ENCODE measurements at regions not wholly inside any gene's neighbourhood (a gene's known extent, or its start where the extent isn't known, plus 50 kb on each side); places are given as distances from the start of the nearest gene placed in this dataset.

DNA sequence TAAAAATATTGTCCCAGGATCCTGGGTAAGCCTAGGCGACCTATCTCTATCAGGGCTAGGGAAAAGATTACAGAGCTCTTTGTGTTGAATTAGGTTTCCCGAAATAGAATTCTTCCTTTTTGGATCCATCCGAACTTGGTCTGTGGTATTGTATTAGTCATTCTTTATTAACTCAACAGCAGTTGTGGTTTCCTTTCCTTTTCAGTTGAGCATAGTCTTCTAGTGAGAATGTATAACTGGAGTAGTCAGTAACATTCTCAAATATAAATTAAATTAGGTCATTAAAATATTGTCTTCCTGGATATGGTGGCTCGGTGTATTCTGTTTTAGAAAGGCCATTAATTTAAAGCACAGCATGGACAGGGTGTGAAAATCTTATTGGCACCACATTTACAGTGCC, 520.4 kb downstream of the NLGN4X start:
- no peak for TF ChIP-seq CTCF (IDR thresholded peaks at IDR 0.05; ENCODE audit: poor library complexity, severe bottlenecking)
- no peak for TF ChIP-seq POLR2AphosphoS5 (IDR thresholded peaks at IDR 0.05)
- TF ChIP-seq EZH2 (IDR thresholded peaks at IDR 0.05; ENCODE audit: borderline replicate concordance, insufficient read depth, low read length, poor library complexity, severe bottlenecking) = no peak
- TF ChIP-seq, protein P1, sequence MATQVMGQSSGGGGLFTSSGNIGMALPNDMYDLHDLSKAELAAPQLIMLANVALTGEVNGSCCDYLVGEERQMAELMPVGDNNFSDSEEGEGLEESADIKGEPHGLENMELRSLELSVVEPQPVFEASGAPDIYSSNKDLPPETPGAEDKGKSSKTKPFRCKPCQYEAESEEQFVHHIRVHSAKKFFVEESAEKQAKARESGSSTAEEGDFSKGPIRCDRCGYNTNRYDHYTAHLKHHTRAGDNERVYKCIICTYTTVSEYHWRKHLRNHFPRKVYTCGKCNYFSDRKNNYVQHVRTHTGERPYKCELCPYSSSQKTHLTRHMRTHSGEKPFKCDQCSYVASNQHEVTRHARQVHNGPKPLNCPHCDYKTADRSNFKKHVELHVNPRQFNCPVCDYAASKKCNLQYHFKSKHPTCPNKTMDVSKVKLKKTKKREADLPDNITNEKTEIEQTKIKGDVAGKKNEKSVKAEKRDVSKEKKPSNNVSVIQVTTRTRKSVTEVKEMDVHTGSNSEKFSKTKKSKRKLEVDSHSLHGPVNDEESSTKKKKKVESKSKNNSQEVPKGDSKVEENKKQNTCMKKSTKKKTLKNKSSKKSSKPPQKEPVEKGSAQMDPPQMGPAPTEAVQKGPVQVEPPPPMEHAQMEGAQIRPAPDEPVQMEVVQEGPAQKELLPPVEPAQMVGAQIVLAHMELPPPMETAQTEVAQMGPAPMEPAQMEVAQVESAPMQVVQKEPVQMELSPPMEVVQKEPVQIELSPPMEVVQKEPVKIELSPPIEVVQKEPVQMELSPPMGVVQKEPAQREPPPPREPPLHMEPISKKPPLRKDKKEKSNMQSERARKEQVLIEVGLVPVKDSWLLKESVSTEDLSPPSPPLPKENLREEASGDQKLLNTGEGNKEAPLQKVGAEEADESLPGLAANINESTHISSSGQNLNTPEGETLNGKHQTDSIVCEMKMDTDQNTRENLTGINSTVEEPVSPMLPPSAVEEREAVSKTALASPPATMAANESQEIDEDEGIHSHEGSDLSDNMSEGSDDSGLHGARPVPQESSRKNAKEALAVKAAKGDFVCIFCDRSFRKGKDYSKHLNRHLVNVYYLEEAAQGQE (IDR thresholded peaks at IDR 0.05; ENCODE audit: borderline replicate concordance) = no peak

Measured in neural cell (in vitro differentiated cells).